B cell (primary cell): ENCODE measurements at regions not wholly inside any gene's neighbourhood (a gene's known extent, or its start where the extent isn't known, plus 50 kb on each side); places are given as distances from the start of the nearest gene placed in this dataset.

Source experiments
- ATAC-seq: fragments of 200-7000 bp; cut with Tn5 transposase; one replicate; pipeline ENCODE4 v1.10.0; 2021; ENCODE audit warnings: low read depth, mild to moderate bottlenecking, moderate number of reproducible peaks, moderate library complexity
- CTCF ChIA-PET: fragments of 350-600 bp; sonication (Branson Sonifier 250); formaldehyde crosslinking; loops from one replicate; lab custom pipeline; 2021; ENCODE audit warnings: antibody characterized with exemption, inconsistent platforms; lab: Charles Lee
- POLR2A ChIA-PET: fragments of 350-600 bp; sonication (Branson Sonifier 250); formaldehyde crosslinking; loops from one replicate; lab custom pipeline; 2021; ENCODE audit warnings: antibody characterized with exemption; lab: Charles Lee
- DNase-seq: peaks from one replicate; pipeline ENCODE4 v3.0.0; 2013
- H2AFZ ChIP-seq: 2 replicates; pipeline ENCODE4 v1.6.1; 2012; ENCODE audit warnings: mild to moderate bottlenecking, low read depth, low read length; ENCODE audit not compliant: insufficient read depth, poor library complexity, severe bottlenecking
- H3K27ac ChIP-seq, 2 donors: 1 replicate in 1 of 2; 2 replicates in 1 of 2; pipeline ENCODE4 v1.5.1; 2012 to 2013; ENCODE audit warnings: low read length in 2 of 2, mild to moderate bottlenecking in 2 of 2, moderate library complexity in 1 of 2
- H3K27me3 ChIP-seq, 4 experiments: fragments of 200-600 bp in 1 of 4; sonication (generic) in 1 of 4; replicated peaks in 1 of 4; 1 replicate in 2 of 4; 2 replicates in 2 of 4; pipeline versions ENCODE4 v1.6.1 to v1.7.0; 2013 to 2016; ENCODE audit warnings: low read length in 3 of 4, mild to moderate bottlenecking in 2 of 4, mixed read lengths in 1 of 4, moderate library complexity in 1 of 4; ENCODE audit not compliant: insufficient read depth in 4 of 4, control insufficient read depth in 3 of 4; ENCODE audit errors: control extremely low read depth in 1 of 4
- H3K36me3 ChIP-seq, 2 experiments: replicated peaks in 1 of 2; 1 replicate in 1 of 2; 2 replicates in 1 of 2; pipeline versions ENCODE4 v1.6.1 to v1.7.1; 2013; ENCODE audit warnings: low read length in 1 of 2; ENCODE audit not compliant: insufficient read depth in 2 of 2, control insufficient read depth in 1 of 2; ENCODE audit errors: control extremely low read depth in 1 of 2, extremely low read depth in 1 of 2
- H3K4me1 ChIP-seq, 2 donors: fragments of 200-600 bp in 1 of 2; sonication (generic) in 1 of 2; 1 replicate in 1 of 2; 2 replicates in 1 of 2; pipeline versions ENCODE4 v1.5.1 to v1.6.1; 2013 to 2017; ENCODE audit warnings: low read length in 2 of 2; ENCODE audit not compliant: control insufficient read depth in 2 of 2, insufficient read depth in 2 of 2
- H3K4me2 ChIP-seq: replicated peaks from 2 replicates; pipeline ENCODE3; 2012; ENCODE audit warnings: mild to moderate bottlenecking, low read depth, low read length; ENCODE audit not compliant: poor library complexity, severe bottlenecking
- H3K4me3 ChIP-seq, 5 experiments: fragments of 200-600 bp in 1 of 5; sonication (generic) in 1 of 5; 1 replicate in 3 of 5; 2 replicates in 2 of 5; pipeline versions ENCODE4 v1.5.1 to v1.7.0; 2011 to 2016; ENCODE audit warnings: low read length in 4 of 5, mild to moderate bottlenecking in 4 of 5, low read depth in 2 of 5, control low read depth in 1 of 5, moderate library complexity in 1 of 5; ENCODE audit not compliant: insufficient read depth in 1 of 5; ENCODE audit errors: control extremely low read depth in 1 of 5, extremely low read depth in 1 of 5
- H3K79me2 ChIP-seq: fragments of 200-600 bp; sonication (generic); one replicate; pipeline ENCODE4 v1.6.0; 2016; ENCODE audit warnings: low read length; ENCODE audit not compliant: control insufficient read depth, insufficient read depth
- H3K9ac ChIP-seq: fragments of 200-600 bp; sonication (generic); 2 replicates; pipeline ENCODE4 v1.6.1; 2017; ENCODE audit warnings: mild to moderate bottlenecking, low read length, moderate library complexity
- H3K9me3 ChIP-seq, 3 donors: one replicate each; pipeline versions ENCODE4 v1.6.1 to v1.7.1; 2013; ENCODE audit warnings: low read length in 2 of 3; ENCODE audit not compliant: control insufficient read depth in 2 of 3, insufficient read depth in 1 of 3; ENCODE audit errors: control extremely low read depth in 1 of 3
- H4K20me1 ChIP-seq: 2 replicates; pipeline ENCODE4 v1.6.0; 2012; ENCODE audit warnings: mild to moderate bottlenecking, low read length; ENCODE audit not compliant: insufficient read depth, control insufficient read depth, poor library complexity, severe bottlenecking
- H3K27ac Mint-ChIP-seq: one replicate; pipeline ENCODE4 v1.8.0; 2021; ENCODE audit warnings: mixed read lengths
- H3K27me3 Mint-ChIP-seq: one replicate; pipeline ENCODE4 v1.8.0; 2021; ENCODE audit warnings: mixed read lengths
- H3K4me1 Mint-ChIP-seq: one replicate; pipeline ENCODE4 v1.8.0; 2021; ENCODE audit warnings: mixed read lengths
- H3K4me3 Mint-ChIP-seq: one replicate; pipeline ENCODE4 v1.8.0; 2021; ENCODE audit warnings: mixed read lengths
- H3K9me3 Mint-ChIP-seq: one replicate; pipeline ENCODE4 v1.8.0; 2022; ENCODE audit warnings: mixed read lengths; ENCODE audit not compliant: insufficient read depth
- CTCF ChIP-seq: fragments of 200-600 bp; IDR thresholded peaks from one replicate; pipeline ENCODE4 v1.8.0; 2022; ENCODE audit warnings: antibody characterized with exemption, mild to moderate bottlenecking
- EZH2 ChIP-seq: IDR thresholded peaks from 2 replicates; pipeline ENCODE4 v1.6.1; 2012; ENCODE audit warnings: borderline replicate concordance, low read depth, mild to moderate bottlenecking, moderate library complexity, low read length; ENCODE audit not compliant: insufficient read depth, poor library complexity, severe bottlenecking
- WGBS: methylation state at CpG from one replicate; pipeline ENCODE4 v1.1.5; 2013; ENCODE audit warnings: missing lambda C conversion rate; ENCODE audit not compliant: insufficient coverage; 5-methylcytosine and 5-hydroxymethylcytosine counted together
- intact Hi-C: fragments of 100-400 bp; cut with micrococcal nuclease; formaldehyde crosslinking; loops from one replicate; pipeline ENCODE4 v1.10.0; 2022

DNA sequence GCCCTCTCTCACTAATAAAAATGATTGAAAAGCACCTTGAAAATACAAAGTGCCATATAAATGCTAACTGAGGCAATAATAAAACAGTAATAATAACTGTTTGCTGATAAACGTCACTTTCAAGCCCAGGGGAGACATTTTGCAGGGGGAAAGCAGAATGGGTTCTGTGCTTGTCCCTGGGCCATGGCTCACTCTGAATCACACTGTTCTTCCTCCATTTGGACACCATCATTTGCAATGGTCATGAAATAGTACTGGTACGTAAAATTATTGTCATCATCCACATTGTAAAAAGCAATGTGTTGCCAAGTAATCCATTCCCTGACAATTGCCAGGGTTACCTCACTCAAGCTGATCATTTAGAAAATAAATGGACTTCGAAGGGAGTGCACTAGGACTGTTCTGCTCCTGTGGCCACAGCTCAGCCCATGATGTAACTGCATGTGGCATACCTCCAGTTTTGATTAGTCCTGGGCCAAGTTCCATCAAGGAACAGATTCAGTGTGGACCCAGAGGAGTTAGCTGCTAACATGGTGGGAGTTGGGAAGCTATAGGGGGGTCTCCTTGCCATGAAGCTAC, 508.8 kb upstream of the CELF4 start:
- POLR2A ChIA-PET: no interaction called here
- no peaks in the 10 kb centered on the region for H3K4me1 Mint-ChIP-seq
- intact Hi-C loops: no loop called here
- H3K9me3 Mint-ChIP-seq: no peaks in the 10 kb centered on the region
- no peaks in the 10 kb centered on the region for H3K4me1 ChIP-seq
- H3K27ac ChIP-seq: no peak overlapping the region
- no peak overlapping the region for H3K4me2 ChIP-seq
- CTCF ChIA-PET: interaction anchor here (1.4 kb wide), 1 partner anchor 9 kb away, joined by 3 read pairs; no protein-coding TSS in a partner anchor
- no peak overlapping the region for H3K4me3 ChIP-seq
- no peaks in the 10 kb centered on the region for H4K20me1 ChIP-seq
- ATAC-seq: no peak
- H3K27me3 ChIP-seq: no peaks in the 10 kb centered on the region
- H3K27ac Mint-ChIP-seq: no peak overlapping the region
- H3K9ac ChIP-seq: no peak overlapping the region
- no peaks in the 10 kb centered on the region for H3K36me3 ChIP-seq
- 87% methylated on average over 2 of the region's 3 CpGs for WGBS
- TF ChIP-seq CTCF: no peak
- no peak for TF ChIP-seq EZH2
- no peak overlapping the region for H2AFZ ChIP-seq
- no peak overlapping the region for H3K4me3 Mint-ChIP-seq
- no peaks in the 10 kb centered on the region for H3K79me2 ChIP-seq
- H3K27me3 Mint-ChIP-seq: no peaks in the 10 kb centered on the region
- no peak for DNase-seq
- peaks cover 1 to 3% (median 2%) of the 10 kb centered on the region in 3 donors for H3K9me3 ChIP-seq

GRCh38 chr18:38067821-38068220, 502.2 kb upstream of the CELF4 start:
- TF ChIP-seq CTCF: no peak
- no peak for TF ChIP-seq EZH2
- Mint-ChIP-seq H3K4me1 (no peaks in the 10 kb centered on the region), H3K4me3 (no peak overlapping the region), H3K27me3 (no peaks in the 10 kb centered on the region), H3K27ac (no peak overlapping the region), H3K9me3 (peaks cover 2% of the 10 kb centered on the region)
- POLR2A ChIA-PET: no interaction called here
- WGBS: 82% methylated on average over 2 of the region's 2 CpGs
- H3K36me3 ChIP-seq: no peaks in the 10 kb centered on the region
- peaks cover 0 to 2% (median 0%) of the 10 kb centered on the region in 3 donors for H3K9me3 ChIP-seq
- no peak overlapping the region for H3K4me2 ChIP-seq
- H3K79me2 ChIP-seq: no peaks in the 10 kb centered on the region
- no peak overlapping the region for H2AFZ ChIP-seq
- no peak overlapping the region for H3K9ac ChIP-seq
- H3K27me3 ChIP-seq: no peaks in the 10 kb centered on the region
- no peaks in the 10 kb centered on the region for H4K20me1 ChIP-seq
- ATAC-seq (no peak), DNase-seq (no peak)
- H3K4me3 ChIP-seq: no peak overlapping the region
- CTCF ChIA-PET: no interaction called here
- intact Hi-C loops: no loop called here
- no peaks in the 10 kb centered on the region for H3K4me1 ChIP-seq
- H3K27ac ChIP-seq: no peak overlapping the region
